Anterior cingulate cortex (tissue), 58 donors: ENCODE measurements at regions not wholly inside any gene's neighbourhood (a gene's known extent, or its start where the extent isn't known, plus 50 kb on each side); places are given as distances from the start of the nearest gene placed in this dataset.
"Not testable (repeated sequence)": the region's sequence is repeated elsewhere in the genome, so short reads cannot be mapped to it uniquely, and the experiment has no call there.

Source experiments
- DNase-seq, 58 donors: peaks; one replicate each; lab custom pipeline; 2025; lab: John Stamatoyannopoulos, UW

DNA sequence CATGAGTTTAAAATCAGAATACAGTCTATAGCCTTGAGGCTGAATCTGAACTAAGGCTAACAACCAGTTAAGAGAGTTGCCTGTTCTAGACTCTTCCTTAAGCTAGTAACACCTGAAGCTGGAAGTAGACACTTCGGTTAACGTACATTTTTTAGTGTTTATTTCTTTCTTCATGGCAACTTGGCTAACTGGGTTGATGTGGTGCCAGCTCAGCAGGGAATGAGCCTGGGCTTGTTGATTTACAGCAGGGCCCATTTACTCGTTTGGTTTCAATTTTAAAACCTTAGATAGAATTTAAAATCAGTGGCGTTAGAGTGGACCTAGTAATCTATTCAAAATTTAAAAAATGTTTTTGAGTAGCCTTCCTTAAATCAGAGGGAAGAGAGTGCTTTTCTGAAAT lies 137.6 kb upstream of the ESX1 start:
- DNase-seq, result no peak

- DNase-seq, result peak in 7 of 58 donors; percentile 0 to 9 (median 1)
Measured at GRCh38 chrX:104391906-104392305, 137.2 kb upstream of the ESX1 start.

DNA sequence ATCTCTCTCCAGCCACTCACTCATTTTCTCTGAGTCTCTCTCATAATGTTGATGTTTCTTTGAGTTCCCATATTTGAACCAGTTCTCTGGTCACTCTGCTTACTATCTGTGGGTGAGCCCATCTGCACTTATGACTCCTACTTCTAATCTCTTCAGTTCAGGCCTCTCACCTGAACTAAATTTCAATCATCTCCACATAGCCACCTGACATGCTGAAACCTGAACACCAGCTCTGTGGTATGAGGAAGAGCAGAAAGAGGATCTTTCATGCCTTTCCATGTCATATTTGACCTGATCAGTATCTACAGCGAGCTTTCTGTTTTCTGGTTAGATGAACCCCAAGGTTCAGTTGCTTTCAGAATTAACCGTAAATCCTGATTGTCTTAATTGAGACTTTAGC lies 122.2 kb upstream of the ESX1 start:
- no peak for DNase-seq

DNA sequence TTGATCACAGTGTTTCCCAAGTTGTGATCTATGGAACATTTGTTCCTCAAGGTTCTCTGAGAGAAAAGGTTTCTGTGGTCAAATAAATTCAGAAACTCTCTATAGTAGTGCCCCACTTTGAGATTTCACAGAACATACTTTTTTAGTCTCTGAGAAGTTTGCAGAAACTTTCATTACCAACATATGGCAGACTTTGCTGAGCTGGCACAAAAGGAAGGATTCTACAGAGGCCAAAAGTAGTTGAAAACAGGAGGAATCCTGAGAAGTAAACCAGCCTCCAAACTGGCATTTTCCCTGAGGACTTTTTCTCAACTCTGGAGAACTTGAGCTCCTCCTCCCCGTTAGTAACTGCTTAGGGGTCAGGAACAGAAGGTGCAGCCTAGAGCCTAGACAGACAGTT lies 117.8 kb upstream of the ESX1 start:
- no peak for DNase-seq

- peak in 5 of 58 donors; percentile 0 to 4 (median 1) for DNase-seq
Measured at GRCh38 chrX:104370089-104370488, 115.4 kb upstream of the ESX1 start.

GRCh38 chrX:104360774-104361173 lies 106.0 kb upstream of the ESX1 start:
- not testable (repeated sequence) for DNase-seq

- no peak for DNase-seq
Measured at GRCh38 chrX:104359124-104359523, 104.4 kb upstream of the ESX1 start.

GRCh38 chrX:104351173-104351769 lies 96.5 kb upstream of the ESX1 start:
- DNase-seq, result peak in 1 of 58 donors; percentile 1

GRCh38 chrX:104347860-104348259 lies 93.1 kb upstream of the ESX1 start:
- DNase-seq, result no peak

- DNase-seq, result peak in 19 of 58 donors; percentile 0 to 20 (median 2)
Measured at GRCh38 chrX:104343428-104344129, 88.8 kb upstream of the ESX1 start.

DNA sequence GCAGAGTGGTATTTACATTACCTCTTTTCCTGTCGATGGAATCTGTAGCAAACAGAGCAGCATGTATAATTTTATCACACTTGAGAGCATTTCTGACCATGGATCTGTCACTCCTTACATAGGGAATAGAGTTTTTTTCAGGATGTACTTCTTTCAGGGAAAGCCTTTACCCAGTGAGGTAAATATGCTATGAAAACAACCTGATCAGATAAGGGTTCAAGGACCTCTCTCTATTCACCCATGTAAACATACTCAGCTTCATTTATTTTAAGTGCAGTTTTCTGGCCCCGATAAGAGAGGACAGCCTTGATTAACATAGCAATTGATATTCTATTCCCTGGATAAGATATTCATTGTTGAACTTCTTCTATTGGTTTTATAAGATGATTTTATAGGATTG lies 87.3 kb upstream of the ESX1 start:
- DNase-seq, result no peak

- no peak for DNase-seq
Measured at GRCh38 chrX:104335756-104336155, 81.0 kb upstream of the ESX1 start.

- no peak for DNase-seq
Measured at GRCh38 chrX:104334971-104335370, 80.2 kb upstream of the ESX1 start.

- no peak for DNase-seq
Measured at GRCh38 chrX:104330966-104331365, 76.2 kb upstream of the ESX1 start.

GRCh38 chrX:104329731-104330130 lies 75.0 kb upstream of the ESX1 start:
- no peak for DNase-seq

DNA sequence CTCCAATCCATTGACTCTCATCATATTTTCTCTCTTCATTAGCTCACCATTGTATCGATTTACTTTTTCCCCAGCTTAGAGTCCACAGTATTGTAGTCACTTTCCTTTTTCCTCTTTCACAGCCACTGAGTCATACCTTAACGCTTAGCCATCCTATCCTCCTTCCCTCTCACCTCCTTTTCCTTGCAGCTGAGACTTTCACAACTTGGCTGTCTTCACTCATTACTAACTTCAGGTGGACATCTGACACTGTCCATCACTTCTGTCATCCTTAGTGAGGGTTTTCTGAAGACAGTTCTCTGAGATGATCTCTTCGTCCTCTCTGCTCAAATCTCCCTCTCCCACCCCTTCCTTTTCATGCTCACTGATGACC lies 70.5 kb upstream of the ESX1 start:
- no peak for DNase-seq

DNA sequence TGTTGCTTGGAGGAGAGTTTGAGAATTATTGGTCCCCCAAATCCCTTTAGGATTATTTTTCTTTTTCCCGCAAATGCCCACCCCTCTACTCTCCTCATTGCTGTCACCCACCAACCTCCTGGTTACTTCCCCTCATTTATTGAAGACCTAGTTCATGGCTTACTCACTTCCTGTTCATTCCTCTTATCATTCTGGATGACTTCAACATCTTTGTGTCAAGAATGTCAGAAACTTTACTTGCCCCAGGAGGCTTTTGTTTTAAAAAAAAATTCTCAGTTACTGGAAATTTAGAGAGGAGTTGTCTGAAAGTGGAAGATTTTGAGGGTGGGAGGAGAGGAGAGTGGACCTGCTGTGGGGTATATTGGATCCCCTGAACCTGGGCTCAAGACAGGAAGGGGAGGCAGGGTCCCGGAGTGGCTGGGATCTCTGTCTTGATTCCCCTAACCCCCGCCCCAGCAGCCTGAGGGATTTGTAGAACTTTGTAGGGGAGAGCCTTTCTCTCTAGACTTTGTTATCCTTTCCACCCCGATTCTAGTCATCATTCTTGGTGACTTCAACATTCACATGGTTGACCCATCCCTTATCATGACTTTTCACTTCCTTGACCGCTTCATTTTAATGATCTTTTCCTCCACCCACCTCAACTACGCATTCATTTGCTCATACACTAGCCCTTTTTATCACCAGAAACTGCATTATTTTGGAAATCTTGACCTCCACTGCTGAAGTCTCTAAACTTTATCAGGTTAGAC lies 69.9 kb upstream of the ESX1 start:
- no peak for DNase-seq

DNA sequence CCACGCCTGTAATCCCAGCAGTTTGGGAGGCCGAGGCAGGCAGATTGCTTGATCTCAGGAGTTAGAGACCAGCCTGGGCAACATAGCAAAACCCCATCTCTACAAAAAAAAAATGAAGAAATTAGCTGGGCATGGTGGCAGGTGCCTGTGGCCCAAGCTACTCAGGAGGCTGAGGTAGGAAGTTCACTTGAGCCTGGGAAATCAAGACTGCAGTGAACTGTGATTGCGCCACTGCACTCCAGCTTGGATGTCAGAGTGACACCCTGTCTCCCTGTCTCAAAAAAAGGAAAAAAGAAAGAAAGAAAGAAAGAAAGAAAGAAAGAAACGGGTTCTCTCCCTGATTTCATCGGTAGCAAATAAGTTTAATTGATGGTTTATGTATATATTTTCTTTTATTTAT lies 64.6 kb upstream of the ESX1 start:
- DNase-seq, result no peak

DNA sequence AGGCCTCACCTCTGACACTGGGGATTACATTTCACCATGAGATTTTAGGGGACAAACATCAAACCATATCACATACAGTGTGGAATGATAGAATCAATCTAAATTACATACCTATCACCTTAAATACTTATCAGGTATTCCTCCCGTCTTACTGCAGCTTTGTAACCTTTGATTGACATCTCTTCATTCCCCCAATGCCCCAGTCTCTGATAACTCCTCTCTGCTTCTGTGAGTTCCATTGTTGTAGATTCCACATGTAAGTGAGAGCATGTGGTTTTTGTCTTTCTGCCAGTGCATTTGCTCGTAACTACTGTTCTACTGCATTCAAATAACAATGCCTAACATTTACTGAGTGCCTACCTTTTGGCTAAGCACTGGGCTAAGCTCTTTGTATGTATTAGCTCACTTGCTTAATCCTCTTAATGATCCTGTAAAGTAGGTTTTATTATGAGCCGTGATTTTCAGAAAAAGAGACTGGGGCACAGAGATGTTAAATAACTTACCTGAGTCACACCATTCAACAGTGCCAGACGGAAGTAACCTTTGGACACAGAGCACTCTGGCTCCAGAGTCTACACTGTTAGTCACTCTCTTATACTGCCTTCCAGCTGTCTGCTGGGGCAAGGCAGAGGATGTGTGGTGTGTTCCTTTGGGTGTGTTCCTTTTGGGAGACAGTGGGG lies 63.7 kb upstream of the ESX1 start:
- no peak for DNase-seq

DNA sequence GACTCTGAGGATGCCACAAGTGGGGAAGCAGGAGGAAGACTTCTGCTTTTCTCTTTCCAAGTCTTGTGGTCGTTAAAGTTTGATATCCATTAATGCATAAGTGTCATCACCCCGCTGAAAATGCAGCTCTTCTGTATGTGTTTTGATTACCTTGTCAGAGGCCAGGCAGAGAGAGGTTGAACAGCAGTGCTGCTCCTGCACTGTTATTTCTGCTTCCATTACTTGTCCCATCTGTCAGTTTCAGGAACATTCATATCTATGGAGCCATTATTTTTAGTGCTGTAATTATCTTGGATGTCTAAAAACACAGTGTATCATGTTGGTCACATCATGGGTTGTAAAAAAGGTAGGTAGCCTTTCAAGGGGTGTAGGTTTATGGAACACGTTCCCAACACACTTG lies 62.0 kb upstream of the ESX1 start:
- DNase-seq, result no peak

DNA sequence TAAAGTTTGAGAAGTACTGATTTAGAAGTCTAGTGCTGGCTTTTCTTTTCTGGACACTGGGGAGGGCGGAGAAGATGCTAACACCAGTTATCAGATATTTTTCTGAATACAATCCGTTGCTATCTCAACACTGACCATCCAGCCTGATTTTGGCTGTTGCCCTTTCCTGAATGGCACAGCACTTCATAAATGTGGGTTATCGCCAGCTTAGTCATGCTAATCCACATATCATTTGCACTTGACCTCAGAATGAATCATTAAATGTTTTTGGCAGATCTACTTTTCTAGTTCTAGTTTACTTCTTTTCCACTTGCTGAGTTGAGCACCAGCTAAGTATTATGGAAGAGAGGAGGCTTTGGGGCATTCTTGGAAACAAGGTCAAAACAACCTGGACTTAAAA lies 60.8 kb upstream of the ESX1 start:
- no peak for DNase-seq
